NCI-H2029 (cell line): ENCODE measurements at regions not wholly inside any gene's neighbourhood (a gene's known extent, or its start where the extent isn't known, plus 50 kb on each side); places are given as distances from the start of the nearest gene placed in this dataset.
"Not testable (repeated sequence)": the region's sequence is repeated elsewhere in the genome, so short reads cannot be mapped to it uniquely, and the experiment has no call there.

Experiments
- DNase-seq: peaks from one replicate; lab custom pipeline; 2025; lab: John Stamatoyannopoulos, UW

- not testable (repeated sequence) for DNase-seq
Observed at GRCh38 chr12:73009138-73009834, 737.1 kb downstream of the TRHDE start.

GRCh38 chr12:73017981-73018380 lies 745.8 kb downstream of the TRHDE start:
- DNase-seq: no peak

DNA sequence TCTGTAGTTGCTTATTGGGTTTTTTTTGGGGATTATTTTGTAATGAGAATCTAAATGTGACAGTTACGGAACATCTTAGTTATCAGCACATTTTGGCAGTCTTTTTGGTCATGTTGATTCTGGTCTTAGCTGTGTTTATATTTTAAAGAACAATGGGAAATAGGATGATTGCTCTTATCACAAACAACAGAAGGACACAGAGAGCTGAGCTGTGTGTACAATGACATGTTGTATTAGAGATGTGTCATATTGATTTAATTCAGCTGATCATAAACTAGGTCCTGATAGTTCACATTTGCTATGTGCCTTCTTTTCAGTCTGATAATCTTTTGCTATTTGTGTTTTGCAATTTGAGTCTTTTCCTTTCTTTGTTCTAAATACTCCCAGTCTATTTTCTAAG lies 781.7 kb downstream of the TRHDE start:
- DNase-seq: no peak

DNA sequence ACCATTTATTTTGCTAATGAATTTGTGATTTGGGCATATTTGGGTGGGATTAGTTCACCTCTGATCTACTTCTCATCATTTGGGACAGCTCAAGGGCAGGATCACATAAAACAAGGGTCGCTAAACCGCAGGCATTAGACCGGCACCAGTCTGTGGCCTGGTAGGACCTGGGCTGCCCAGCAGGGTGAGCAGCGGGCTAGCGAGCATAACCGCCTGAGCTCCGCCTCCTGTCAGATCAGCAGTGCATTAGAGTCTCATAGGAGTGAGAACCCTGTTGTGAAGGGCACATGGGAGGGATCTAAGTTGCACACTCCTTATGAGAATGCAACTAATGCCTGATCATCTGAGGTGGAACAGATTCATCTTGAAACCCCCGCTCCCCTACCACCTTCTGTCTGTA lies 785.3 kb downstream of the TRHDE start:
- DNase-seq: no peak

GRCh38 chr12:73065913-73066312 lies 793.7 kb downstream of the TRHDE start:
- DNase-seq: no peak

GRCh38 chr12:73067616-73068015 lies 795.4 kb downstream of the TRHDE start:
- DNase-seq: no peak

GRCh38 chr12:73072214-73072613 lies 800.0 kb downstream of the TRHDE start:
- DNase-seq: no peak

DNA sequence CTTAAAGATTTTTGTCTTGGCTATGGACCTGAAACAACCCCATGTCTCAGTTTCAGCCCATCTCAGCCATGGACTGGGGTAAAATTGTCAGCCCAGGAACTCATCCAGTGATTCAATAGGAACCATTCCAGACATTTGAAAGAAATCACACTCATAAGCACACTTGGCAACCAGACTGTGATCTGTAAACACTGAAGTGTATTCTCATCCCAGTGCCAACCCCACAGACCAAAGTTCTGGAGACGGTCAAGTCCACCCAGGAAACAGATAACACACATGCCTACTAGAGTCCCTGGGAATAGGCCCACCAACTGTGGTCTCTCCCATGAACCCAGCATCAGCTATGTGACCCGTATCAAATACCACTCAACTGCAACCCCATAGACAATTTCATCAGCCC lies 804.6 kb downstream of the TRHDE start:
- DNase-seq: no peak

DNA sequence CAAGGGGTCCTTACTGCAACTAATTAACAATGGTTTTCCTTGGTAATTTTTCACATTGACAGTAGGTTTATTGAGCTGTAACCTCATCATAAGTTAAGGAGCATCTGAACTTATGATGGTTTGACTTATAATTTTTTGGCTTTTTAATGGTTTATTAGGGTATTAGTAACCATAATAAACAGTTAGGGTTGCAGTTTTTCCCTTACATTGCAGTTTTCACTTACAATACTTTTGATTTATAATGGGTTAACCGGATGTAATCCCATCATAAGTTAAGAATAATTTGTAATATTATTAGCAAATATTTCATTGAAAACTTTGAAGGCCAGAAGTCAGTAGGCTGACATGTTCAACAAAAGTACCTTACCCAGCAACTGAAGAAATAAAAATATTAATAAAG lies 811.6 kb downstream of the TRHDE start:
- DNase-seq: no peak

- DNase-seq: no peak
Observed at GRCh38 chr12:73106296-73106695, 834.1 kb downstream of the TRHDE start.

- no peak for DNase-seq
Observed at GRCh38 chr12:73106896-73107295, 834.7 kb downstream of the TRHDE start.

DNA sequence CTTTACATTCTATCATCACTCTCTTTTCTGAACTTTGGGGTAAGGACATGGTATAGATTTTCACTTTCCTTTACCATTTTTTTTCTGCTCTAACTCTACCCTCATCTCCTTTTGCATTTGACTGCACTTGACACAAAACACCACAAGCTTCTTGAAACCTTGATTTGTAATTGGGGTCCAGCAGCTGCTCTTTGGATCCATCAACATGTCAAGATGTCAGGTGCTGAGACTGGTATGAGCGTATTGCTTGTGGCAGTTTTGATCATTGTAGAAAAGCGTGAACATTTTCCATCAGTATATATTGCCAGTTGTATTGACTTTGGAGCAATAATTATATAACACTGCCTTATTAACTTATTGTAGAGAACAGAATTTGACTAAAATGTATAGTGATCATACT lies 838.6 kb downstream of the TRHDE start:
- DNase-seq: no peak

GRCh38 chr12:73112035-73112816 lies 840.1 kb downstream of the TRHDE start:
- no peak for DNase-seq

DNA sequence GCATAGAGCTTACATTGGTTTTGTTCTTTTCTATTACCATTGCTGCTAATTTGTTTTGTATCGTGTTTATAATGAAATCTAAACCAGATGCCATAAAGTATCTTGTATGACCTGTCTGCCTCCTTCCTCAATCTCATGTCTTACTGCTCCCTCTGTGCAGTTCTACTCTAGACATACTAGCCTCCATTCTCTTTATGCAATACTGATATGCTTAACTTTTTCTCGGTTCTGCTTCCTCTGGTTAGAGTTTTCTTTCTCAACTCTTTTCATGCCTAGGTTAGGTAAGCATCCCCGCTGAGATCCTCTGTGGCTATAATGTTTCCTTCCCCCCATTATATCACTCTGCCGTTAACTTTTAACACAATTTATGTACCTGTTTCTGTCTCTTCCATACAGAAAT lies 852.3 kb downstream of the TRHDE start:
- DNase-seq: no peak

GRCh38 chr12:73125148-73125547 lies 853.0 kb downstream of the TRHDE start:
- no peak for DNase-seq

GRCh38 chr12:73136386-73136785 lies 864.2 kb downstream of the TRHDE start:
- DNase-seq: no peak

DNA sequence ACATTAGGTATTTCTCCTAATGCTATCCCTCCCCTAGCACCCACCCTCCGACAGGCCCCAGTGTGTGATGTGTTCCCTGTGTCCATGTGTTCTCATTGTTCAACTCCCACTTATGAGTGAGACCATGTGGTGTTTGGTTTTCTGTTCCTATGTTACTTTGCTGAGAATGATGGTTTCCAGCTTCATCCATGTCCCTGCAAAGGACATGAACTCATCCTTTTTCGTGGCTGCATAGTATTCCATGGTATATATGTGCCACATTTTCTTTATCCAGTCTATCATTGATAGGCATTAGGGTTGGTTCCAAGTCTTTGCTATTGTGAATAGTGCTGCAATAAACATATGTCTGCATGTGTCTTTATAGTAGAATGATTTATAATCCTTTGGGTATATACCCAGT lies 867.5 kb downstream of the TRHDE start:
- DNase-seq: not testable (repeated sequence)

DNA sequence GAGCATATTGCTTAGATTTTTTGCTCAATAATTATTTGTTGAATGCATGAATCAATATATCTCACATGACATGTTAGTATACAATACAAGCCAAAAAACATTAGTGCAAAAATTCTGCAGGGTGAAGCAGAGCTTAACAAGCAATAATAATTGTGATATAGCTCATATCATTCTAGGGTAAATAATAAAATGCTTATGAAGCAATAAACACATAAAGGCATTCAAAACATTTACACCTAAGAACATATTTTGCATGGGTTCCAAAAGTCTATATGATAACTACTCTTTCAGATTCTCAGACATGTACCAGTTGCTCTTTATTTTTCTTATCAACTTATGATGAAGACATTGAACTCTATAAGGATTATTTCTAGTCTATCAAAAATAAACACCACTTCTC lies 886.2 kb downstream of the TRHDE start:
- no peak for DNase-seq

GRCh38 chr12:73159954-73160353 lies 887.8 kb downstream of the TRHDE start:
- DNase-seq: no peak

DNA sequence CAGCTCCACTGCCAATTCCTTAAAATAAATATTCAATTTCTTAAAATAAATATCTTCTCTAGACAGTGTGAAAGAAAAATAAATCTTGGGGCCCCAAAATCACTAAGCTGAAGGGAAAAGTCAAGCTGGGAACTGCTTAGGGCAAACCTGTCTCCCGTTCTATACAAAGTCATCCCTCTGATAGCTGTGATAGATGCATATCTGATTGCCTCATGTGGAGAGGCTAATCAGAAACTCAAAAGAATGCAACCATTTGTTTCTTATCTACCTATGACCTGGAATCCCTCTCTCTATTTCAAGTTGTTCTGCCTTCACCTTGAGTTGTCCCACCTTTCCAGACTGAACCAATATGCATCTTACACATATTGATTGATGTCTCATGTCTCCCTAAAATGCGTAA lies 889.8 kb downstream of the TRHDE start:
- no peak for DNase-seq

DNA sequence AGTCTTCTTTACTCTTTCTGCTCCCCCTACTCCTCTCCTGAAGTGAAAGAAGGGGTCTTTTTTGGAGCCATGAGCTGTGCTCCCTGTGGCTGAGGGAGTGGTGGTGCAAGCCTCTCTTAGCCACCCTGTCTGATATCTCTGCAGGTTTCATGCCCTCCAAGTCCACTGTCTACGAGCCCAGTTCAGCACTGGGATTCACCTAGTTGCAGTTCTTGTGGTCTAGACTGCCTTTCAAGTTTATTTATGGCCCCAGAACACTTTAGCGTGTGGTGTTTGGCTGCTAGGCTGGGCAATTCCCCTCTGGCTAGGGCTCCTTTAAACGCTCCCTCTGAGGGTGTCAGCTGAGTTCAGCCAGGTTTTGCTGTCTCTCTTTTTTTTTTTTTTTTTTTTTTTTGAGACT lies 908.6 kb downstream of the TRHDE start:
- DNase-seq: no peak

GRCh38 chr12:73181244-73181643 lies 909.1 kb downstream of the TRHDE start:
- DNase-seq: no peak

DNA sequence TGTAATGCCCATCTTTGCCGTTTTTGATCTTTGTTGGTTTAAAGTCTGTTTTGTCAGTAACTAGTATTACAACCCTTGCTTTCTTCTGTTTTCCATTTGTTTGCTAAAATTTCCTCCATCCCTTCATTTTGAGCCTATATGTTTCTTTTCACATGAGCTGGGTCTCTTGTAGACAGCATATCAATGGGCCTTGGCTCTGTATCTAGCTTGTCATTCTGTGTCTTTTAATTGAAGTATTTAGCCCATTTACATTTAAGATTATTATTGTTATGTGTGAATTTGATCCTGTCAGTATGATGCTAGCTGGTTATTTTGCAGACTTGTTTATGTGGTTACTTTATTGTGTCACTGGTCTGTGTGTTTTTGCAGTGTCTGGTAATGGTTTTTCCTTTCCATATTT lies 913.2 kb downstream of the TRHDE start:
- DNase-seq: no peak

DNA sequence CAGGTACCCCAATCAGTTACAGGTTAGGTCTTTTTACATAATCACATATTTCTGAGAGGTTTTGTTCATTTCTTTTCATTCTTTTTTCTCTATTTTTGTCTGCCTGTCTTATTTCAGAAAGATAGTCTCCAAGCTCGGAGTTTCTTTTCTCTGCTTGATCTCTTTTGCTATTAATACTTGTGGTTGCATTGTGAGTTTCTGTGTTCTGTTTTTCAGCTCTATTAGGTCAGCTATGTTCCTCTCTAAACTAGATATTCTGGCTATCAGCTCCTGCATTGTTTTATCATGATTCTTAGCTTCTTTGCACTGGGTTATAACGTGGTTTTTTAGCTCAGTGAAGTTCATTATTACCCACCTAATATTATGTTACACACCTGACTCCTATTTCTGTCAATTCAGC lies 914.1 kb downstream of the TRHDE start:
- no peak for DNase-seq
